ENCODE measurements at regions not wholly inside any gene's neighbourhood (a gene's known extent, or its start where the extent isn't known, plus 50 kb on each side); places are given as distances from the start of the nearest gene placed in this dataset.

DNA sequence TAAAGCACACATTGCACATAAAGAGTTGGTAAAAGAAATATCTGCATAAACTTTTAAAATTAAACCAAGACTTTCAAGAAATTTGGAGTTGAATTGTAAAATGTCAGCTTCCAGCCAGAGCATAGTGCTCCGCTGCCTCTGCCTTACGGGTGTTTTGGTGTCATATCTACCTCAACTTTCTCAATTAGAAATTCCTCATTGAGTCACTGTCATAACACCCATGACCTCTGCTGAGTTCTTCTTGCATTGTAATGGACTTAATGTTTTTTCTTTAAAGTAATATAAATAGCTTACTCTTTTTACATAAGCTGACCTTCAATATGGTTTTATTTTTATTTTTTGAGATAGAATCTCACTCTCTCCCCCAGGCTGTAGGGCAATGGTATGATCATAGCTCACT, 551.0 kb upstream of the NBEA start:
- peaks cover 2% of the 10 kb centered on the region for H3K27me3 Mint-ChIP-seq (ENCODE audit: low read depth)
- no peak for DNase-seq (ENCODE audit: low spot score)
- no peak overlapping the region for H3K4me3 Mint-ChIP-seq (ENCODE audit: unreplicated experiment)
- H3K4me1 Mint-ChIP-seq (ENCODE audit: low read depth) = no peaks in the 10 kb centered on the region
- H3K36me3 Mint-ChIP-seq (ENCODE audit: low read depth) = peaks cover 4% of the 10 kb centered on the region
- peaks cover 8% of the 10 kb centered on the region for H3K9me3 Mint-ChIP-seq (ENCODE audit: low read depth)
- TF ChIP-seq, protein P1, sequence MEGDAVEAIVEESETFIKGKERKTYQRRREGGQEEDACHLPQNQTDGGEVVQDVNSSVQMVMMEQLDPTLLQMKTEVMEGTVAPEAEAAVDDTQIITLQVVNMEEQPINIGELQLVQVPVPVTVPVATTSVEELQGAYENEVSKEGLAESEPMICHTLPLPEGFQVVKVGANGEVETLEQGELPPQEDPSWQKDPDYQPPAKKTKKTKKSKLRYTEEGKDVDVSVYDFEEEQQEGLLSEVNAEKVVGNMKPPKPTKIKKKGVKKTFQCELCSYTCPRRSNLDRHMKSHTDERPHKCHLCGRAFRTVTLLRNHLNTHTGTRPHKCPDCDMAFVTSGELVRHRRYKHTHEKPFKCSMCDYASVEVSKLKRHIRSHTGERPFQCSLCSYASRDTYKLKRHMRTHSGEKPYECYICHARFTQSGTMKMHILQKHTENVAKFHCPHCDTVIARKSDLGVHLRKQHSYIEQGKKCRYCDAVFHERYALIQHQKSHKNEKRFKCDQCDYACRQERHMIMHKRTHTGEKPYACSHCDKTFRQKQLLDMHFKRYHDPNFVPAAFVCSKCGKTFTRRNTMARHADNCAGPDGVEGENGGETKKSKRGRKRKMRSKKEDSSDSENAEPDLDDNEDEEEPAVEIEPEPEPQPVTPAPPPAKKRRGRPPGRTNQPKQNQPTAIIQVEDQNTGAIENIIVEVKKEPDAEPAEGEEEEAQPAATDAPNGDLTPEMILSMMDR (IDR thresholded peaks at IDR 0.05) = no peak
- no peak overlapping the region for H3K27ac Mint-ChIP-seq (ENCODE audit: unreplicated experiment)

DNA sequence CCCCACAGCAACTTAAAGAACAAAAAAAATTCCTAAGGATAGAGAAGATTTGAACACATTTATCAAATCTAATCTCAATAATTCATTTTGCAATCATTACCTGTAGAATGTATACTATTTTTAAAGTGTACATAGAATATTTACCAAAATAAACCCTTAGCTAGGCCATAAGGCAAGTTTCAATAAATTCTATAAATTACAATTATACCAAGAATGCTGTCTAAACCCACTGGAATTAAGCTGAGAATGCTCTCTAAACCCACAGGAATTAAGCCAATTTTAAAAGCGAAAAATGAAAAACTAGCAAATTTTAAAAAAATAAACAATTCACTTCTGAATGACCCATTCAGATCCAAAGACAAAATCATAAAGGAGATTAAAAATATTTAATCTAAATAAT, 540.4 kb upstream of the NBEA start:
- no peak for DNase-seq (ENCODE audit: low spot score)
- H3K4me1 Mint-ChIP-seq (ENCODE audit: low read depth) = no peaks in the 10 kb centered on the region
- TF ChIP-seq, protein P1 (IDR thresholded peaks at IDR 0.05) = no peak
- no peaks in the 10 kb centered on the region for H3K27me3 Mint-ChIP-seq (ENCODE audit: low read depth)
- peaks cover 17% of the 10 kb centered on the region for H3K9me3 Mint-ChIP-seq (ENCODE audit: low read depth)
- no peak overlapping the region for H3K27ac Mint-ChIP-seq (ENCODE audit: unreplicated experiment)
- no peaks in the 10 kb centered on the region for H3K36me3 Mint-ChIP-seq (ENCODE audit: low read depth)
- no peak overlapping the region for H3K4me3 Mint-ChIP-seq (ENCODE audit: unreplicated experiment)

GRCh38 chr13:34405410-34406181, 536.5 kb upstream of the NBEA start:
- no peak for DNase-seq (ENCODE audit: low spot score)
- no peaks in the 10 kb centered on the region for H3K4me1 Mint-ChIP-seq (ENCODE audit: low read depth)
- H3K27me3 Mint-ChIP-seq (ENCODE audit: low read depth) = no peaks in the 10 kb centered on the region
- no peak overlapping the region for H3K4me3 Mint-ChIP-seq (ENCODE audit: unreplicated experiment)
- TF ChIP-seq, protein P1 (IDR thresholded peaks at IDR 0.05) = no peak
- peaks cover 5% of the 10 kb centered on the region for H3K9me3 Mint-ChIP-seq (ENCODE audit: low read depth)
- no peaks in the 10 kb centered on the region for H3K36me3 Mint-ChIP-seq (ENCODE audit: low read depth)
- H3K27ac Mint-ChIP-seq (ENCODE audit: unreplicated experiment) = no peak overlapping the region

- H3K27ac Mint-ChIP-seq (ENCODE audit: unreplicated experiment) = no peak overlapping the region
- H3K9me3 Mint-ChIP-seq (ENCODE audit: low read depth) = peaks cover 5% of the 10 kb centered on the region
- no peak overlapping the region for H3K4me3 Mint-ChIP-seq (ENCODE audit: unreplicated experiment)
- no peak for DNase-seq (ENCODE audit: low spot score)
- peaks cover 4% of the 10 kb centered on the region for H3K4me1 Mint-ChIP-seq (ENCODE audit: low read depth)
- H3K36me3 Mint-ChIP-seq (ENCODE audit: low read depth) = no peaks in the 10 kb centered on the region
- TF ChIP-seq, protein P1 (IDR thresholded peaks at IDR 0.05) = no peak
- no peaks in the 10 kb centered on the region for H3K27me3 Mint-ChIP-seq (ENCODE audit: low read depth)
These were observed 533.4 kb upstream of the NBEA start for GRCh38 chr13:34408640-34409039.

DNA sequence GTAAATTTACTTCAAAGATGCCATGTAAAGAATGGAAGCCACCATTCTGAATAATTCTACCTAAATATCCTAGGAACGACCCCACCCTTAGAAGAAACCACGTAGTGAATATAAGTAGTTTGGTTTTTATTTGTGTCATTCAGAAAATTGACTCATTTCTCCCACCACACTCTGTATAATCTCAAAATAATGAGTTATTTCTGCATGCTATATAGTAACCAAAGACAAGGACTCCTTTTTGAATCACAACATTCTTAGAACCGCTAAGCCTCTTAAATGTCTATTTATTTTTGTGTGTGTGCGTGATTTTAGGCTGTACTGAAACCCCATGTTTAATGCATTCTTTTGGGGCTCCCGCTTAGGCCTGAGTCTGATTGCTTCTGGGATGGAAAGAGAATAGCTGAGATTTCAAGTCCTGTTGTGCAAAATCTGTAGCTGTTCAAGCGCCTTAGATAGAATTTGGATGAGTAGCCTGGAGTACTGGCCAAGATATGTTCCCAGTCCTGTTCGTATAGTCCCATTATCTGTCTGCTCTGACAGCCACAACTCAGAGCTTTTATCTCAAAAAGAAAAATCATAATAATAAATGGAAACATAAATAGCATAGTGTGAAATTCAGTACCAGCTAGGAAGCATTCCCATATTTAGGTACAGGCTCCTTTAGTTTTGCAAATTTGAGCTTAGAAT, 532.4 kb upstream of the NBEA start:
- peaks cover 5% of the 10 kb centered on the region for H3K9me3 Mint-ChIP-seq (ENCODE audit: low read depth)
- DNase-seq (ENCODE audit: low spot score) = no peak

More for the DNA sequence above, 532.4 kb upstream of the NBEA start:
- H3K36me3 Mint-ChIP-seq (ENCODE audit: low read depth) = no peaks in the 10 kb centered on the region
- TF ChIP-seq, protein P1 (IDR thresholded peaks at IDR 0.05) = no peak
- H3K4me1 Mint-ChIP-seq (ENCODE audit: low read depth) = peaks cover 4% of the 10 kb centered on the region
- no peak overlapping the region for H3K27ac Mint-ChIP-seq (ENCODE audit: unreplicated experiment)
- H3K4me3 Mint-ChIP-seq (ENCODE audit: unreplicated experiment) = no peak overlapping the region
- no peaks in the 10 kb centered on the region for H3K27me3 Mint-ChIP-seq (ENCODE audit: low read depth)
